GM19025 (cell line): ENCODE measurements at regions not wholly inside any gene's neighbourhood (a gene's known extent, or its start where the extent isn't known, plus 50 kb on each side); places are given as distances from the start of the nearest gene placed in this dataset.

Experiments
- ATAC-seq: cut with Tn5 transposase; IDR thresholded peaks from one replicate; pipeline ENCODE4 v1.9.1; 2021; ENCODE audit warnings: mild to moderate bottlenecking, low read depth, moderate library complexity; ENCODE audit not compliant: unreplicated experiment

DNA sequence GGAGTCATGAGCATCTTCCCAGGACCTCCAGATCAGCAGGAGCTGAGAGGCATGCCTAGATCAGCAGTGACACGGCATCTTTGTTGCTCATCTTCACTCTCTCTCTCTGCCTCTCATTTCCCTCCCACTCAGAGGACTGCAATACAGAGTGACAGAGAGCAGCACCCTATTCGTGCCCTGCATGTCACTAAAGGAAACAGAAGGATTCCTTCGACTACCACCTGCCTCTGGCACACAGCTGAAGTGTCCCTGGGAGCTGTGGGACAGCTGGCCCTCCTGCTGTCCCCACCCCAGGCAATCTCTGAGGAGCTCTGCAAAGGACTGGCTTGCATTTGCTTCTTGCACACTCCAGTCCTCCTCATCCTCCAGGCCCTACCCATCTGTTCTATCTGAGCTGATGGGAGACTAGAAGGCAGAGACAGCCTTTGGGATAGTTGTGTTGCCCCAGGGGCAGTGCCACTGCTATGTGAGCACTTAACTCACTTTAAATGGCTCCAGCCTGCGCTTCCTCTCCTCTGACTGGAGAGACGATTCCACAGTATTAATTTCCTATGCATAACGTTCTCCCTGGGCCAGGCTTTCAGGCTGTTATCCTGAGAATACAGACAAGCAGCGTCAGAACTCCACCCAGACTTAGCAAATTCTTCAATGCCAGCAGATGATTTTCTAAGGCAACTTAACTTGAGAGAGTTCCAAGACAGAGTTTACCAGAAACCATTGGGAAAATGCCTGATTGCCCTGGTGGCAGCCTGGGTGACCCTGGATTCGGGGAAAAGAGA lies 167.6 kb upstream of the MAP1B start:
- no peak for ATAC-seq

DNA sequence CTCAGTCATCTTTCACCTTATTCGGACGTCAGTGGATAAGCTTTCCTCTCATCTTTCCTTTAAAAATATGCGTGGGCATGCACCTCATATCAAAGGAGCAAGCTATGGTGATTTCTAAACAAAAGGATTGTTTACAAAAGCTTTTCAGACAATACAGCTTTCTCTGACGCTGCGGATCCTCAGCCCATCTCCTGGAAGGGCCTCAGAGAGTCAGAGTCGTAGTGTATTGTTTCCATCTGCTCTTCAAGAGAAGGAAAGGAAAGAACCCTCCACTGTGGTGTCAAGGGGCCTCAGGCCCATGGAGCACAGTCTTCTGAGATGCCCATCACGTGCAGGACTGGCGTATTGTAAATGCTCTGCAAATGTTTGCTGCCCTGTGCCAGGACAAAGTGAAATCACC lies 163.4 kb upstream of the MAP1B start:
- ATAC-seq: no peak

DNA sequence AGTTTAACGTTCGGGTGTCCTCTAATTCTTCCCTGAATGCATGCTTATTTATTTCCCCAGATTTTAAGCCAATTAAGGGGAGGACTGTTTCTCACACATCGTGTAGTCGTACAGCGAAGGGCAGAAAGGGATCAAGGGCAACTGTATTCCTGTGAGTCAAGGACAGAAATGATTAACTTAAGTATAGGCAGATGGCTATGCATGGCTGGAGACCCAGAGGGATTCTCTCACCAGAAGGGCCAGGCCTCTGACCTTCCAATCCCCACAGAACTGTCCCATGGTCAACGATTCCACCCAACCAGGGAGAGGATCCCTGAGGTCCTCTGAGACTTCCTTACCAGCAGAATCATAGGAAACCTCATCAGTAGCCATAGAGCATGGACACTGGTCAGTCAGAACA lies 161.8 kb upstream of the MAP1B start:
- ATAC-seq: no peak

DNA sequence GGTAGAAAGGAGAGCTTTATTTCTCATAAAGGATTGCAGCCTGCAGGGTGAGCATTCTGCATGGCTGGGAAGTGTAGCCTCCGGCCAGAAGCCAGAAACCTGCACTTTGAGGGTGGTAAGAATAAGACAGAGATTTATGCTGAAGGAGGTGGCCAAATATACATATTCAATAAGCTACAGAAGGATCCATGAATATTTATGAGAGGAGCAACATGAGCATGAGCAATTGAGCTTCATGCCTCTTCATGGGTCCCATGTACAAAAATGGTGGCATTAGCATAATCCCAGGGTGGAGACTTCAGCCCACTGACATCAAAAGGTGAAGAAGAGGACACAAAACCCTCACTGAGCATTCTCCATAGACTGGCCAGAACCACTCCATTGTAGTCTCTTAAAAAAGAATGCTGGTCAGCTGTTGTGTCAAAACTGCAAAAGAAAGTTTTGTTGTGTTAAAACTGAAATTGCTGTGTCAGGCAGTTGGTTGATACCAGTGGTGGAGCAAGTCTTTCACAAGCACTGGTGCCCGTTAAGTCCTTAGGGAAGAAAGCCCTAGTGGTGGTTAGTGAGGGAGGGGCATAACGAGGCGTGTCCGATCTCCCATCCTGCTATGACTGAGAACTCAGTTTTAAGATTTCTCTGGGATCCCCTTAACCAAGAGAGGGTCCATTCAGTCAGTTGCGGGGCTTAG lies 160.8 kb upstream of the MAP1B start:
- ATAC-seq: no peak

DNA sequence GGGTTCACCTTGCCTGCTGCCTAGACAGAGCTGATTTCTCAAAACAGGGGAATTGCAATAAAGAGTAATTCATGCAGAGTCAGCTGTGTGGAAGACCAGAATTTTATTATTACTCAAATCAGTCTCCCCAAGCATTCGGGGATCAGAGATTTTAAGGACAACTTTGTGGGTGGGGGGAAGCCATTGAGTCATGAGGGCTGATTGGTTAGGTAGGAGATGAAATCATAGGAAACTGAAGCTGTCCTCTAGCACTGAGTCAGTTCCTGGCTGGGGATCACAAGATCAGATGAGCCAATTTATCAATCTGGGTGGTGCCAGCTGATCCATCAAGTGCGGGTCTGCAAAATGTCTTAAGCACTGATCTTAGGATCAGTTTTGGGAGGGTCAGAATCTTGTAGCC lies 159.1 kb upstream of the MAP1B start:
- no peak for ATAC-seq

DNA sequence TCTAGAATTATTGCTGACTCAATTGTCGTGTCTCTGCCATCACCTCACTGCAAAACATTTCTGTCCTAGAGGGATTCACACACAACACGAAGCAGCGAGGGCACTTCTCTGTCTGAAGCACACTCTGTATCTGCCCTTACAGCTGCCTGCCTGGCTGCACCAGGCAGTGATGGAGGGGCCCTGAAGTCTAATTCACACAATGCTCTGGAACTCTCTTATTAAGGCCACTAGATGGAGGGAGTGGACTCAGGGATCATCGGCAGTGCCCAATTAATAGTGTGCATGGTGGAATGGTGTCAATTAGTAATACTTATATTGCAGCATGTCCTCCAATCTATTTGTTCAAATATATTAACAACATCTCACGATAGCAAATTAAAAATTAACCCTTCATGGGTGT lies 157.5 kb upstream of the MAP1B start:
- ATAC-seq: no peak

DNA sequence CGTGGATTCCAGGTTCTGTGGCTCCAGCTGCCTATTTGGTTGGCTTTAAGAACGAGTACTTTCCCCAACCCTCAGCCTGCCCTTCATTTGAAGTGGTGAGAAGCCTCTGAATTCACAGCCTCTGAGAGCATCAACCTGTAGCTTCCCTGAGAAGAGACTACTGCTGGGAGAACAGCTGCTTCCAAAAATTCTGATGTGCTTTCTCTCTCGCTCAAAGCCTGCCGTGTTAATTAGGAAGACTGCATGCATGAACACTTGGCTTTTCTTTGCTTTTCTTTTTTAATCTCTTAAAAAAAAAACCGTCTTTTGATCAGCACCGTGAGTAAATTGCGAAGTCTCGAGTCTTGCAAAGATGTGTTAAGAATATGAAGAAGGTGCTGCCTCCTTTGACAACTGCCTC lies 153.4 kb upstream of the MAP1B start:
- ATAC-seq: no peak

DNA sequence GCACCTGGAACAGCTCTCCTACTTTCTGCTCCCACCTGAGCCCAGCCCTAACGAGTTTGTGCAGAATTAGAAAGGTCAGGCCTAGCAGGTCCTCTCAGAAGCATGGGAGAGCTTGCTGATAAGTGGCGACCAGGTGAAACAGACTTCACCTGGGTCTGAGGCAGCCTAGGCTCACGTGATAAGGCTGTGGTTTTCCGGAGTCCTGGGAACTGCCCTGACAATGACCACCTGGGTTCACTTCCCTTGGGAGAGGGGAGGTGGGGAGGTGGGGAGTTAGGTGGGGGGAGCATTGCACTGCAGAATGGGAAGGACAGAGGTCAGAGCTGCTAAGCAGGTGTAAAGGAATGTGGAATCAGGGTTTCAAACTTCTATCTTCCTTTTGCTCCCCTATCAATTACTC lies 152.9 kb upstream of the MAP1B start:
- no peak for ATAC-seq

DNA sequence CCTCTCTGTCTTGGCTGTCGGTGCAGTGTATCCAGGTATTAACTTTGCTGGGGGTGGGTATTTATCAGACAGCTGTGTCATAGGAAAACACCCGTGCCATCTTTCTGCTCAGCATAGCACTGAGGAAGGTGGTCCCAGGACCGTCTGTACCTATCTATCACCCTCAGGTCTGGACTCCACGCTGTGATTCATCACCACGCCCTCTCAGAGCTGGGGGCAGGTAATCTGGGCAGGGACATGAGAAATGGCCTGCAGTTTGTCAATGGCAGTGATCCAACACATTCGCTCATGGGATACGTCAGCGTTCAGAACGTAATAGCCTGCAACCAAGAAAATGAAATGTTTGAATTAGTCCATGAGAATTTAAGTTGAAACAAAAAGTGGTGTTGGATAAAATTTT lies 151.6 kb upstream of the MAP1B start:
- no peak for ATAC-seq

DNA sequence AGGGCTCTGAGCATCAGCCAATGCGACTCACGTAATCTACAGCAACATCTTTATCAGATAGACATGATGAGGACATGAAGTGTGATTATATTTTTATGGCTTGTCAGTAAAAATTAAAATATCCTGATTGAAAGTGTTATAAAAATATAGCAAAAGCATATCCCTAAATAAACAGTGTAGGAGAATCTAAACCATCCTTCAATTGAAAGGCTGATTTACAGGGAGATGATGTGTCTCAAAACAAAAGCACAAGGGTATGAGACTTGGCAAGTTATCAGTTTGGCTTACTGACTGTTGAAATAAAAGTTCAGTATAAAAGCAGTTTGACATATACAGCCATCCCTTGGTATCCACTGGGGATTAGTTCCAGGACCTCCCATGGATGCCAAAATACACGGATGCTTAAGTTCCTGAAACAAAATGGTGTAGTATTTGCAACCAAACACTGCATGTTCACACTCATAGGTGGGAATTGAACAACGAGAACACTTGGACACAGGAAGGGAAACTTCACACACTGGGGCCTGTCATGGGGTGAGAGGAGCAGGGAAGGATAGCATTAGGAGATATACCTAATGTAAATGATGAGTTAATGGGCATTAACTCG lies 149.9 kb upstream of the MAP1B start:
- ATAC-seq: no peak

DNA sequence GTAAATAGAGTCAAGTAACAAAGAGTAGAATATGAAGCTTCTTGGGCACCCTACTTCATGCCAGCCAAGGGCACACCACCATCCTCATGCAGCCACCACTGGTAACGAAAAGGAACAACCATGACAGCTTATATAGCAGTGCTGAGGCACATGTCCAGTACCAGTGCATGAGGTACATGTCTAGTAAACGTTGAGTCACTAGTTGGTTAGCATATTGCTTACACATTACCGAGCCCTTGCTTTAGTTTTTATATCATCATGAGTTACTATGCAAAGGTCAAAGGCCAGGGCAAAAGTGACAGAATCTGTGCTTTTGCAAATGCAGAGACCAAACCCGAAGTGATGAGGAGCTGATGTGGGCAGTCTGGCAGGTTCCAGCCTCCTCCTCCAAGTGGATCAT lies 147.1 kb upstream of the MAP1B start:
- no peak for ATAC-seq

DNA sequence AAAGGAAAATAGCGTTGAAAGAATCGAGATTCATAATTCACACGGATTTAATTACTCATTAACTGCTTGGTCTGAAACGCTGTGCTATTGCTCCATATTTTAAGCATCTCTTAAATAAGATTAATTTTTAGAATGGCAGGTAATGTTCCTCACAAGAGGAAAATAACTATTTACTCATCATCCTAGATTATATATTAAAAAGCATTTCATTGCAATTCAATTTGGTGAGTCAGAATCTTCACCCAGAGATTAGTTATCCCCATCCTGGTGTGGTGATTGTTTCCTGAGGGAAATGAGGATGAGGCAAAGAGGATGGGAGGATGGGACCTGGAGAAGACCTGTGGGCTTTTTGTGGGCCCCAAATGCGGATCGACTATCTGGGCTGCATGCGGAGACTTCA lies 145.5 kb upstream of the MAP1B start:
- no peak for ATAC-seq

DNA sequence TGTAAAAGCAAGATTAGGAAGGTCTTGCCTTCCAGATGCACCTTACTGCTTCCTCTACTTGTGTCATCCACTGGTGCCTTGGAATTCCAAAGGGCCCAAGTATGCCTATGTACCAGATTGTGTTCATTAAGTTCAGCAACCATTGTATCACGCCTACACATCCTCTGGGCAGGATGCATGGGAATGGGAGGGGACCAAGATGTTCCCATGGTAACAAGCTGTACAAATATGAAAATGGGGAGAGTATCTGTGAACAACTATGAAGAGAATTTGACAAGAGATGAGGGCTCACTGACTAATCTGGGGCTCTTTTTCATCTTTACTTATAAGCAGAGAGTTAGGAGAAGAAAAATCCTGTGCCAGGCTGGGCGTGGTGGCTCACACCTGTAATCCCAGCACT lies 137.8 kb upstream of the MAP1B start:
- ATAC-seq: no peak

DNA sequence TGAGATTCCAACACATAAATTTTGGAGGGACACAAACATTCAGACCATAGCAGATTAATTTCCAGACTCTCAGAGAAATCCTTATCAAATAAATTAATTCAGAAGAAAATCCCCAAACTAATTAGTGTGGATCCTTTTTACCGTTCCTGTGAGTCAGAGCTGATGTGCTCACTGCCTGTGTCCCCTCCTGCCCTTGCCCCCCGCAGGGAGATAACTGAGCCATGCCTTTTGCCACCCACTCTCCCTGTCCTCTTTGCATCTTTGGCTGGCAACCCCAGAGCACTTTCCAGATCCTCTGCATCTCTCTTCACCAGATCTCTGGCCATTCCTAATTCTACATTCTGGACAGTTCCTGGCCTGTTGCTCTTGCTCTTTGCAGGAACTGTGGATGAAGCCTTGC lies 135.4 kb upstream of the MAP1B start:
- ATAC-seq: no peak

DNA sequence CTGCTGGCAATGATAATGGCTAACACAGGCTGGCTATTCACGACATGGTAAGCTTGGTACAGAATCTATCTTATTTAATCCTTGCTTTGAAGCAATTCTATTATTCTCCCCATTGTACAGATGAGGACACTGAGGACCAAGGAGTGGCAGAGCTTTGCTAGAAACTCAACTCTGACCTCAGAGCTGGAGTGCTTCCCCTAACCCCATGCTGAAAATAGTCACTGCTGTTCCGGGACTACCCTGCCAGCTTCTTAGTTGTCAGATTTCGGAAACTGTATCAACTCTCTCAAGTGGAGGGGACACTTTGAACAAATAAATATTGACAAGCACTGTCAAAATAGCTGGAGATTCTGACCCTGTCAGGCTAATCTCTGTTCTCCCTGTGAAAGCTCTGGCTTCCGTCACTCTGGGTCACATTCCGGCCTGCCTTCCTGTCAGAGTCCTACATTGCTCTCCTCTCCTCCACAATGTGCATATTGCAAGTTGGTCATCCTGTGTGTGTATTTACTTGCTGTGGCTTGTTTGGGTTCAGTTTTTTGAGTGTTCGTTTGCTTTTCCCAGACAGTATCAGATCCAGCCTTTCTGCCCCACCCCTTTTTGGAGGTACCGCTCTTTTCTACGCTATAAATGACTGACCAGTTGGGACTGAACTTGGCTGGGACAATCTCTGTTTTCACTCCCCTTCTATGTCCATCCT lies 134.3 kb upstream of the MAP1B start:
- ATAC-seq: no peak

DNA sequence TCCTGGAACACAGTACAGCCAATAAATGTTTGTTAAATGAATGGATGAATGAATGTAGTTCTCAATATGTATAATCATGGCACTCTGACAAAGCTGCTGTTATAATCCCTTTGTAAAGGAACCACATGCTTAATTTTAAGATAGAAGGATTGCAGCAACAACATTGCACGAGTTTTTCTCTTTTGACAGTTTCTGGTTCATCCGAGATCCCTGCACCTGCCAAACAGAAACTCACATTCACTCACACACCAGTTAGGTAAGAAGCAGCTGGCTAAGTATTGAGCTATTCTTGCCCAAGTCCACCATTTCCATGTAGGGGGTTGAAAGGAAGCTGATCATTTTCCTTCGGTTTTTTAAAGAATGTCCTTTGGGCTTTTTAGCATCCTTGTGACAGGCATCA lies 133.7 kb upstream of the MAP1B start:
- ATAC-seq: no peak

DNA sequence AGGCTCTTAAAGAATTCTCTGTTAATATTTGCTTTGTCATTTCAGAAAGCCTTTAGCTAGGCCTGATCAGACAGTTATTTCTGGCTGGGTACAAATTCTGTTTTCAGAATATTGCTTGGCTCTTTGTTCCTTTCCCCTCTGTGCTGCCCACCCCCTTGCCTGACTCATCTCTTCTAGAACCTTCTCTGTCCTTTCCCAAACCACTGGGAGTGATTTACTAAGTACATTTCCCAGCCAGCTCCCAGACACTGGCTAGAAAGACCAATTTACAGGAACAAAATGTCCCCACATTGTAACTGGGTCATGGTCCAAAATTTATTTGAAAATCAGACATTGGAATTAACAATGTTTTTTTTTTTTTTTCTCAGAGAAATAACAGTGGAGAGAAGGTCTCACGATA lies 133.1 kb upstream of the MAP1B start:
- no peak for ATAC-seq

DNA sequence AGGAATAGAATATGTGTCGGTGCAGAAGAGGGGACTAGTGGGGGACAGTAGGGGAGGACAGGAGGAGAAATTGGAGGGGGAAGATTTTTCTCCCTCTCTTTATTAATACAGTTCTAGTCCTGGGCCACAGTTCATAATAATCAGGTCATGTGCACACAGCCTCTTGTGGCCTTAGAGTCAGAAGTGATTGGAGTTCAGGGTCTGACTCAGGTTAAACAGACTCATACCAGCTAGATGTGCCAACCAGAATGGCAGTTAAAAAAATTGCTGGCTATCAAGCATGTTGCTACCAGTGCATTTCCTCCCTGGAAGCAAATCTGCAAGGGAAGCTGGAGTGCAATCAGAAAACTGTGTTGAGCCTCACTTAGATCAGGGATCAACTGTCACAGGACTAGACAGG lies 132.7 kb upstream of the MAP1B start:
- no peak for ATAC-seq

DNA sequence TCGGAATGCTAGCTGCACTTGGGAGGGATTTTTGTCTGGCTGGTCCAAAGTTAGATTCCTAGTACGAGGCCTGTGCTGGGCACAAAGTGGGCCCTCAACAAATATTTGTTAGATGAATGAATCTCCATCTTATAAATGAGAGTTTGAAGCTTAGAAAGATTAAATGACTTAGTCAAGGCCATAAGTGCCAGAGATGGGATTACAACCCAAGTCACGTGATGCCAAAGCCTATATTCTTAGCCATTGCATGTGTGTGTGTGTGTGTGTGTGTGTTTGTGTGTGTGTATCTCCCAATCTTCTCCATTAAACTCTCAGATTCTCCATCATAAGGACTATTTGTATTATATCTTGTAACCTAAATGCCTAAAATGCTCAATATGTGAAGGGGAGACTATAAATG lies 130.8 kb upstream of the MAP1B start:
- ATAC-seq: no peak

DNA sequence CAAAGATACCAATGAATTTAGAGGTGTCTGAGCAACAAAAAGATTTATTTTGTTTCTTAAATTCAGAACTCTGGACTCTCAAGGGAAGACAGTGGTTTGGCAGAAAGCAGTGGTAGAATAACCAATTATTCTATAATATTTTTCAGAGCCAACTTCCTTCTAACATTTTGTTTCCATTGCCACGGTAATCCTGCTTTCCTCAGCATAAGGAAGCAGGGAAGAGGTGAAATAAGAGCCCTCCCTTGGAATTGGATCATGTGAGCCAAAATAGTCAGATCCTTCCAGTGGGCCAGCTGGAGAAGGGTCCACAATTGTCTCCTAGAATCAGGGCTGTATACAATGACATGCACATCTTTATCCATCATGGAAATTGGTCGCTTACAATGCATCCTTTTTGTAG lies 130.0 kb upstream of the MAP1B start:
- ATAC-seq: no peak

DNA sequence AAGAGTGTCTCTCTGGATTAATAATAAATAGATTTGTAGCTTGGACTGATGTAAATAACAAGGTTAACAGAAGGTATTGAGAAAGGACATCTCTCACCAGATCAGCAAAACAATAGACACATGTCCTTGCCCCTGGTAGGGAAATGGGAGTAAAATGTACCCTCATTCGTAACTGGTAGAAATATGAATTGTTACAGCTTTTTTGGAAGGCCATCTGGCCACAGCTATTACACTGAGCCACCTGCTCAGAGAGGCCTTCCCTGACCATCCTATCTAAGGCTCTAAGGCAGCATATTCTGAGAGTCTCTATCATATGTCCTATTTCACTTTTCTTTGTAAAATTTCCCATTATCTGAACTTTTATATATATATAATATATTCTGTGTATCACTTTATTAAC lies 129.1 kb upstream of the MAP1B start:
- no peak for ATAC-seq
